SIG-M5 (cell line): ENCODE measurements at regions not wholly inside any gene's neighbourhood (a gene's known extent, or its start where the extent isn't known, plus 50 kb on each side); places are given as distances from the start of the nearest gene placed in this dataset.
"Not testable (repeated sequence)": the region's sequence is repeated elsewhere in the genome, so short reads cannot be mapped to it uniquely, and the experiment has no call there.

Source experiments
- DNase-seq: peaks from one replicate; lab custom pipeline; 2025; lab: John Stamatoyannopoulos, UW

- no peak for DNase-seq
These were observed 126.5 kb downstream of the RASSF10 start for GRCh38 chr11:13135385-13136271.

- no peak for DNase-seq
These were observed 127.1 kb downstream of the RASSF10 start for GRCh38 chr11:13136272-13136596.

GRCh38 chr11:13137844-13138301 lies 128.8 kb downstream of the RASSF10 start:
- DNase-seq = no peak

- DNase-seq = not testable (repeated sequence)
These were observed 130.0 kb downstream of the RASSF10 start for GRCh38 chr11:13139085-13139484.

DNA sequence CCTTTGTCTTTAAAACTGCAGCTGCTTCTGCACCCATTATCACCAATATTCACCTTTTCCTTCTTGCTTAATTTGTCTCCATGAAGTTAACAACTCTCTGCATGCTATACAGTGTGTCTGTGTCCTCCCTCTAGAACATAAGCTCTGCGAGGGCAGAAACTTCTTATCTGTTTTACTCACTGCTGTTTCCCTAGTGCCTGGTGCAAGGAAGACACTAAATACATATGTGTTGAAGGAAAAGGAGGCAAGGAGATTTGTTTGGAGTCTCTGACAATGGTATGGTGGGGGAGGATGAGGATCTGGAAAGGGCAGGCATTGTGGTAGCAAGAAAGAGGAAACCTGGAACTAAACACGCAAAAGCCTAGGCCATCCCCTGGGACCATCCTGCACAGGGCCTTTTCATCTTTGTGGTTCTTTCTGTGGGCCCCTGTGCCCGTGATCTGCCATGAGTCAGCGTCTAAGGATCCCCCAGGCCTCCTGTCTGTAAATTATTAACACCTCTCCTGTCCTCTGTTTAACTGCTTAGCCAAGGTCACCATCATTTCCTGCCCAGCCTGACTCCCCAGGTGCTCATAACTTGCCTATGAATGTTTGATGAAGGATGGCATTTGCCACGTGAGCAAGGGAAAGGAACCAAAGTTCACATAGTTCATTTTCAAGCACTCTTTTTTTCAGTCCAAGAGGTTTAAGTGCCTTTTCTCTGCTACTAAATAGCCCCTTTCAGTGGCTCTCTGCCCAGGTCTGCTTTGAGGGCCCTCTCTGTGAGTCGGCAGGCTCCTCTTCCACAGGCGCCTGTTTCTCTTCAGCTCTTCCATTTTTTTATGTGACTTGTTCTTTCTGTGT lies 131.1 kb downstream of the RASSF10 start:
- no peak for DNase-seq

DNA sequence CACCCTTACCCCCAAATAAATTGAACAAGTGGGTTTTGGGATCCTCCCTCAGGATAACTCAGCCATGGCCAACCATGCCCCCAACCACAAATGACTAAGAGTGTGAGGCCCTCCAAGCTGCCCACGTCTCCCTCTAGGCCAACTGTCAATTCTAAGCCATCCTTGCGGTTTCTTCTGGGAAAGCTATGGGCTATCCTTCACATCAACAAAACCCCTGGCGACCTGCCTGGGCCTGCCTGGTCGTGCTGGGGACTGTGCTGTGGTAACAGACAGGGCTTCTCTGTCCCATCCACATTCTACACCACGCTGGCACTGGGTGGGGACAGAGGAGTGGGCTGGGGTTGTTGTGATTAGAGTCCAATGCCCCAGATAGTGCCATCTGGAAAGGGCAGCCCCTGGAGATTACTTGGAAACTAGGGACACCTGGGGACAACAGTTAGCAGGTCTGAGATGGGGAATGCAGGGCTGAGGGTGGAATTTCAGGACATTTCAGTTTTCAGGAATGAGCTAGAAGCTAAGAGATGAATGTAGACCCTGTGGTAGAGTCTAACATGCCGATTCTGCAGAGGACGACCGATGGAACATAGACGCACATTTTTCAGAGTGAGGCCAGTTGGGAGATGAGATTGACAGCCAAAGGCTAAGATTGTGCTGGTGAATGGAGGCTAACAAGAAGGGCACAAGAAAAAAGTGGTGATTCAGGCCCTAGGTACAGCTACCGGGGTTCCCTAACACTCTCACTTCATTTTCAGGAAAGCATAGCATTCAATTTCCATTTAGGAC lies 131.9 kb downstream of the RASSF10 start:
- DNase-seq = no peak

DNA sequence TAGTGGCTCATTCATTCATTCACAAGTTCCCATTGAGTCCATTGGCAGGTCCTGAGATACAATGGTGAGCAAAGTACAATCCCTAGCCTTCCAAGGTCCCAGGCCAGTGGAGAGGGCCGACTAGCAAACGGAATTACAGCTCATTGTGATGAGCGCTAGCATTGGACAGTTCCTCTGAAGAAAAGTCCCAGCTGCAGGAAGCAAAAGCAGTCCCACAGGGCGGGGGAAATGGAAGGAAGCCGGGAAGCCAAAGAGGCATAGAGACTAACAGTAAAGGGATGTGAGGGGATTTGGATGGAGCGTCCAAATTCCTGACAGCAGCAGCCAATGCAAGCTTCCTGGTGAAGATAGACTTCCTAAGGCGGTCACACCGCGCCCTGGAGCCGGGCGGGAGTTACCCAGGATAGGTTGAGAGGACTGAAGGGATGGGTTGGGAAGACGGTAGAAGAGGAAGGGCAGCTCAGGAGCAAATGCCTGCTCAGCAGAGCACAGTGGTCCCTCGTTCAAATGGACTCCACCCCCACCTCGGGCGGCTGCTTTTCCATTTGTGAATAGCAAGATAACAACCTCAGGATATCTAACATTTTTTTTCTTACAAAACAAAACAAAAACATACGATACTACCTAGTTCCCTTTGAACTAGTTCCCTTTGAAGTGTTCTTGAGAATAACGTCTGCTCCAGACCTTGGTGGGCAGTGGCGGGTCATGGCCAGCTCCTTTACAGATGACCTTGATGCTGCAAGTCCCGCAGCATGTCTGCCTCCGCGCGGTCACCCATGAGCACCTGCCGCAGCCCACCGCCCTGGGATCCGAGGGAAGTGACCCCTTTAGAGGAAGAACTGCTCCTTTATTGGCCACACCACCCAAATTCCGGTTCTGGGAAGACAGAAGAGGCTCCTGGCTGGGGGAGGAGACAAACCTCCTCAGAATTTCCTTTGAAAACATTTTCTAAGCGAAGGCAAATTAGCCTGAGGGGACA lies 132.9 kb downstream of the RASSF10 start:
- no peak for DNase-seq

DNA sequence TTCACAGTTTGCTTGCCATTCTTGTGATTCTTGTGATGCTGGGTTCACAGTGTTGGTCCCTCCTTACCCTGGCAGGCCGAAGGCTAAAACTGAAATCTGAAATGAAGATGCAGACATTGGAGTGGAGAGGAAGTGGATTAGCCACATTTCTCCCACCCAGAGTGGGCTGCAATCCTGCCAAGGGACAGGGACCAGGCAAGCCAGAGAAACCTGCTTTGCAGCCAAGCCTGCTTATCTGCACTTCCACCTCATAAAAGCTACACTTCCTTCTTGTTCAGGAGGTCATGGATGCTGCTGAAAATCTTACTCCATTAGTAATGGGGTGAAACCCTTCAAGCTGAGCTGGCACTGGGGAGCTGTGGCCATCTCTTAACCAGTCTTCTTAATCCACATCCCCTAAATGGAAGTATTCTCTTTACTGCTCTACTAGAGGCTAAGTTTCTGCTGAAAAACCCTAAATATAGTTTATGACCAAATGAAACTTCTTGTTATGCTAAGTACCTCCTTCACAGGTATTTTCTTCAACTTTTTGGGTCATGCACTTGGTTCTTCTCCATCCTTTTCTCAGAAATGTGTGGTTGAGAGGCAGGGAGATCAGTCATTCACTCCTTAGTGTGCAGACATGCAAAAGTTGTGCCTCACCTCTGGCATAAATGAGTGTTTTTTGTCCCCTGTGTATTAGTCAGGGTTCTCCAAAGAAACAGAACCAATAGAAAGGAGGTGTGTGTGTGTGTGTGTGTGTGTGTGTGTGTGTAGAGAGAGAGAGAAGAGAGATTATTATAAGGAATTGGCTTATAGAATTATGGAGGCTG lies 133.9 kb upstream of the BMAL1 start:
- no peak for DNase-seq

- DNase-seq = no peak
These were observed 132.1 kb upstream of the BMAL1 start for GRCh38 chr11:13145461-13145860.

GRCh38 chr11:13149991-13150390 lies 127.6 kb upstream of the BMAL1 start:
- no peak for DNase-seq

GRCh38 chr11:13150487-13150886 lies 127.1 kb upstream of the BMAL1 start:
- no peak for DNase-seq

DNA sequence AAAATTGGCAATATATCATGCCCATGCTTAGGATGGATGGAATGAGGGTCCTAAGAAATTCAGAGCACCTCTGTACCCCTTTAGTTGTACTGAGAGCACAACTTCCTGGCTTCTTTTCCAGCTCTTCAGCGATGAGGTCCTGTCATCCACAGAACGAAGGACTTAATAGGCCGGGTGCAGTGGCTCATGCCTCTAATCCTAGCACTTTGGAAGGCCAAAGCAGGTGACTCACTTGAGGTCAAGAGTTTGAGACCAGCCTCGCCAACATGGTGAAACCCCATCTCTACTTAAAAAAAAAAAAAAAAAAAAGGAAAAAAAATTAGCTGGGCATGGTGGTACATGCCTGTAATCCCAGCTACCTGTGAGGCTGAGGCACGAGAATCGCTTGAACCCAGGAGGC lies 125.3 kb upstream of the BMAL1 start:
- DNase-seq = no peak

DNA sequence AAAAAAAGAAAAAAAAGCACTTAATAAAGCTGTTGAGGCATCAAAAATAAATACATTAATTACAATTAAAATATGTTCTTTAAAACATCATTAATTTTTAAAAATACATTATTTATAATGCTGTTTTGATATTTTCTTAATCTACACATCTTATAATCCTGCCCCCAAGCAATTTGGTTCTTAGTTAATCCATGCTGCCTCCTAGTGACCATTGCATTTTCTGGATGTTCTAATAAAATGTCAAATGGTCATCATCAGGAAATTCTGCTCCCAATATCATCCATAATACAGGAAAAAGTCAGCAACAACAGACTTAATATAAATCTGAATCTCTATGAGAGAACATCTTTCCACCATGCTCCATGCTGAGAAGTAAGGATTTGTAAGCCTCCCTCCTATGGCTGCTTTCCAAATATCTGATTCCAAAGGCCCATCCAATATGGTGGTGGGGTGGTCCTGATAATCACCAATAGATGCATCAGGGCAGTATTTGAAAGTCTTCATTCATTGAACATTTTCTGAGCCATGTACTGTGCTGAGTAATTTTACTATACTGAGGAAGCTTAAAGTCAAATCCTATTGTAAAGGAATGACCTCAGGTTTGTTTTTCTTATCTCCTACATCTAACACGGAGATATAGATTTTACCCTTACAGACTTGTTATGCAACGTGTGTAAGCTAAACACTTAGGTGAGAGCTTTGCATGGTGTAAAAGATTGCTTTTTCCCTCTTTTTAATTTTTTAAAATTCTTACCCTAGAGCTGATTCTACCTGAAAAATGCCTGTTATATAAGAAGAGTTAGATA lies 124.7 kb upstream of the BMAL1 start:
- DNase-seq = no peak

DNA sequence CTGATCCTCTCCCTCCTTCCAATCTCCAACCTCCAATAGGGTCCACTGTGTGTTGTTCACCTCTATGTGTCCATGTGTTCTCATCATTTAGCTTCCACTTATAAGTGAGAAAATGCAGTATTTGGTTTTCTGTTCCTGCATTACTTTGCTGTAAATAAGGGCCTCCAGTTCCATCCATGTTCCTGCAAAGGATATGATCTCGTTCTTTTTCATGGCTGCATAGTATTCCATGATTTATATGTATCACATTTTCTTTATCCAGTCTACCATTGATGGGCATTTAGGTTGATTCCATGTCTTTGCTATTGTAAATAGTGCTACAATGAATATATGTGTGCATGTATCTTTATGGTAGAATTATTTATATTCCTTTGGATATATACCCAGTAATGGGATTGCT lies 123.2 kb upstream of the BMAL1 start:
- DNase-seq = not testable (repeated sequence)

GRCh38 chr11:13160346-13160745 lies 117.2 kb upstream of the BMAL1 start:
- DNase-seq = no peak

DNA sequence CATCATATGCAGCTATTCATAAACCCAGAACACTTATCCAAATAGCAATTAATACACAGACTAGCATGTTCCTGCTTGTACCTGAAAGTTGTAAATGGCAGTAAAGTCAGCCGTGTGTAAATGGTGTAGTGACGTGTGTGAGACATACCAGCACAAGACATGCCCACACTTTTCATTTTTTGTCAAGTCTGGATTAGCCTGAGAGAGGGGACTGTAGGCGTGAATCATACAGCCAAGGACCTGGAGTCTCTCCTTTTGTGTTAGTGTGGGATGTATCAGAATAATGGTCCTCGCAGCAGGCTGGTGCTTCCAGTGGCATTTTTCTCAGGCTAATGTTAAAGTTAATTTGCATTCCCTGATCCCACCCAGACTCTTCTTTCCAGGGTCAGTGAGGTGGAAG lies 116.8 kb upstream of the BMAL1 start:
- no peak for DNase-seq

DNA sequence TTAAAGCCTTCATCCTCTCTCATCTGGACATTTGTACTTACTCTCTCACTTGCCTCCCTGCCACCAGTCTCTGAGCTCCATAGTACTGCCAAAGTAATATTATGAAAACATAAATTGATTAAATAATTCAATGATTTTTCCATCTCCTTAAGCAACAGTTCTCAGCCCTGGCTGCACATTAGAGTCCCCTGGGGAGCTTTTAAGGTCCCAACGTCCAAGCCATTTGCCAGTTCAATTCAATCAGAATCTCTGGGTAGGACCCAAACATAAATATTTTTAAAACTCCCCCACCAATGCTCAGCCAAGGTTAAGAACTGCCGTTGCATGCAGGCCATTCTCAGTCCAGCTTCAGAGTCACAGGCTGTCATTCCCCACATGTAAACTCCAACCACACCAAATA lies 114.4 kb upstream of the BMAL1 start:
- DNase-seq = no peak

DNA sequence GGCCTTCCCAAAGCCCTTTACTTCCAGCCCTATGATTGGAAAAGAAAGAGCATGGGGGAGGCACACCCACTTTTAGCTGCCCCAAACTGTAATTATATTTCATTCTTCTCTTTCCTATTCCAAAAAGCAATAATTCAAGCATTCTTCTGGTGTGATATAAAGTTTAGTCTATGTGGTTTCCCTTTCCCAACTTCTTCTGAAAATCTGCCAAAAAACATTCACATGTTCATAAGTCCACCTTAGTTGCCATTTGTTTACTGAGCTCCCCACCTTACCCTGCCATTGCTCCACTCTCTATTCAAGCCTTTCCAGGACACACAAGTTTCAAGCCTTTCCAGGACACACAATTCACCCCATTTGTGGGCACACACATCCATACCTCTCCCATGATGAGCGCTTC lies 111.6 kb upstream of the BMAL1 start:
- no peak for DNase-seq

DNA sequence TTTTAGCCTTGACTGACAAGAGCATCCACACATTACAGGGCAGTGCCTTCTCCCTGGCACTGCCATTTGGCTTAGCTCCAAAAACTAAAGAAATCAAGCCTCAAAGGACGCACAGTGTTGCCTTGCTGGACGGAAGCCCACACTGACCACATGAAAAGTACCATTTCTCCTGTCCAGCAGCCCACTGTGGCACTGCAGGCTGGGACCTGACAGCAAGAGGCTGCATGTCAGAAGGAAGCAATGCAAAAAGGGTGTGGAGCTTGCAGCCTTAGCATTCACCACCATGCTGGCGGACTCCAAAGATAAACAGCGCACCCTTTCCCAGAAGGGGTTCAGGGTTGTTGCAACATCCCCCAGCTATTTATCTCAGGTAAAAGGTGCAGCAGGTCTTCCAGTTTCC lies 109.3 kb upstream of the BMAL1 start:
- no peak for DNase-seq
